Umbilical cord (tissue), 1 donor: ENCODE measurements at regions not wholly inside any gene's neighbourhood (a gene's known extent, or its start where the extent isn't known, plus 50 kb on each side); places are given as distances from the start of the nearest gene placed in this dataset.

Experiments used
- DNase-seq: peaks from one replicate; pipeline ENCODE4 v3.0.0-alpha.2; 2015; ENCODE audit warnings: low spot score

GRCh38 chr20:34163307-34163706 is 51.3 kb upstream of the EIF2S2 start:
- DNase-seq, result no peak

GRCh38 chr20:34164381-34164984 is 52.4 kb upstream of the EIF2S2 start:
- DNase-seq, result no peak

GRCh38 chr20:34165018-34165619 is 53.1 kb upstream of the EIF2S2 start:
- peak; percentile 51 for DNase-seq

- DNase-seq, result peak; percentile 97
Observed at GRCh38 chr20:34171640-34172039, 59.6 kb upstream of the EIF2S2 start.

- DNase-seq, result no peak
Observed at GRCh38 chr20:34172926-34173325, 60.9 kb upstream of the EIF2S2 start.

GRCh38 chr20:34175079-34175478 is 63.0 kb upstream of the EIF2S2 start:
- DNase-seq, result no peak

- DNase-seq, result no peak
Observed at GRCh38 chr20:34175879-34176278, 63.8 kb upstream of the EIF2S2 start.

- DNase-seq, result no peak
Observed at GRCh38 chr20:34177052-34177451, 64.2 kb upstream of the ASIP start.

- DNase-seq, result no peak
Observed at GRCh38 chr20:34179637-34180360, 61.4 kb upstream of the ASIP start.

GRCh38 chr20:34180460-34181120 is 60.6 kb upstream of the ASIP start:
- no peak for DNase-seq

GRCh38 chr20:34181484-34181883 is 59.7 kb upstream of the ASIP start:
- no peak for DNase-seq

GRCh38 chr20:34185766-34186620 is 55.2 kb upstream of the ASIP start:
- DNase-seq, result no peak

- no peak for DNase-seq
Observed at GRCh38 chr20:34189572-34190163, 51.6 kb upstream of the ASIP start.

- DNase-seq, result no peak
Observed at GRCh38 chr20:34190262-34190661, 51.0 kb upstream of the ASIP start.

- peak; percentile 91 for DNase-seq
Observed at GRCh38 chr20:34190679-34191090, 50.5 kb upstream of the ASIP start.
